ENCODE measurements at regions not wholly inside any gene's neighbourhood (a gene's known extent, or its start where the extent isn't known, plus 50 kb on each side); places are given as distances from the start of the nearest gene placed in this dataset.

GRCh38 chr6:149229096-149229495, 88.4 kb upstream of the TAB2 start:
- no peak for TF ChIP-seq CTCF (IDR thresholded peaks at IDR 0.05)
- TF ChIP-seq POLR2A (IDR thresholded peaks at IDR 0.05): no peak
